Left forelimb (tissue), 1 donor: ENCODE measurements at regions not wholly inside any gene's neighbourhood (a gene's known extent, or its start where the extent isn't known, plus 50 kb on each side); places are given as distances from the start of the nearest gene placed in this dataset.

Source experiments
- DNase-seq: peaks from one replicate; pipeline ENCODE4 v3.0.0-alpha.2; 2018; ENCODE audit warnings: low spot score

DNA sequence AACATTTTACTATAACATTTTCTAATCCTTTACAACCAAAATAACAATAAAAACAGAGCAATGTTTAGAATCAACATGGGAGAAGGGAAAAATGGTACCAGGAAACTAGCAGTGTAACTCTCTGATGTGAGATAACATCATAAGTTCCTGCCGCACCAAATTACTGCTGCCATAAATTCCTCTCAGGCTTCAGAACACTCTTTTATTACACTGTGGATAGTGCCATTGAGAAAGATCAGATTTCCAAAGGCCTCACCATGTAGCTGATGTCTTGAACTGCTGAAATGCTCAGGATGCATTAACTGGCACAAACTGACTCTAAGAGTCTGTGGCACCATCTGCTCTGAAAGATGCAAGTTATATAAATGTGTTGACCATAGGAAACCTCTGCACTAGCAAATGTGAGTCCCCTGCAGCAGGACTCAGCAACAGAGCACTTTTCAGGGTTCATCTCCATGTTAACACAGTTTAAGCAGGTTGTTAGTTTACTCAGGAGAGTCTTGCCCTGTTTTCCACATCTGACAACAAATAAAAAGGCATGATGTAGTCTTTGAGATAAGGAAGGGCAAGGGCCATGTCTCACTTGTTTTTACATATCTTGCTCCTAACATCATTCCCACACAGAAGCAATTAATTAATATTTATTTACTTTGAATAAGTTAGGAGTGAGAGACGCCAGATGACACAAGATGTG, 218.1 kb downstream of the CETN3 start:
- DNase-seq, result no peak

DNA sequence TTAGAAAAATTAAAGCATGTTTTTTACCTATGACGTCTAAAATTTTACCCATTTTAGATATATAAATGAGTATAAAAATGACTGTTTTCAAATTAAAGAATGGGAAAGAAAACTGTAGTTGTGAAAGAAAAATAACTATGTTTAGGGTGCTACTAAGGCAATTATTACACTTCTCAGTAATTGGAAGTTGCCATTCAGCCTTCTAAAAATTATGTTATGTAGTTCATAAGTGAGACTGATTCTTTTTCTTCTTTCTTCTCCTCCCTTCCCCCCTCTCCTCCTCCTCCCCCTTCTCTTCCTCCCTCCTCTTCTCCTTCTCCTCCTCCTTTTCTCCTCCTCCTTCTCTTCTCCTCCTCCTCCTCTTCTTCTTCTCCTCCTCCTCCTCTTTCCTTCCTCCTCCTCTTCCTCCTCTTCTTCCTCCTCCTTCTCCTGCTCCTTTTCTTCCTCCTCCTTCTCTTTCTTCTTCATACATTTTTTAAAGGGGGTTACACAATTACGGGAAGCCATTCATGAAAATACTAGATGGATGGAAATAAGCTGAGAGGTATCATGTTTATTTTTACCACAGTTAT, 223.6 kb downstream of the CETN3 start:
- DNase-seq, result no peak

DNA sequence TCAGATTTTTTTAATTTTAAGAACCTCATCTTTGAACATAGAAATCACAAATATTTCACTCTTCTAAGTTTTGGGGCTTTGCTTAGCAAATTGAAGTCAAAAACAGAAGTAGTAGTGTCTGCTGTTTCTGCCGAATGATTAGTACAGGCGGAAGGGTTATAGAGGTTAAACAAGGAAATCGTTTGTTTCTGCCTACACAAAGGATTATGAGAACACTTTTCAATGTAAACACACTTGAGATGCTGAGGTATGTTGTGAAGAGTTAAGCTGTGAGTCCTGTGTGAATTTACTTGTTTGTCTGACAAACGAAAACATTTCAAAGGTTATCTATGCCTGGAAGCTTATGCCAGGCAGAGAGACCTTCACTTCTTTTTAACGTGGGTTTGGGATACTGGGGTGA, 224.8 kb downstream of the CETN3 start:
- no peak for DNase-seq

DNA sequence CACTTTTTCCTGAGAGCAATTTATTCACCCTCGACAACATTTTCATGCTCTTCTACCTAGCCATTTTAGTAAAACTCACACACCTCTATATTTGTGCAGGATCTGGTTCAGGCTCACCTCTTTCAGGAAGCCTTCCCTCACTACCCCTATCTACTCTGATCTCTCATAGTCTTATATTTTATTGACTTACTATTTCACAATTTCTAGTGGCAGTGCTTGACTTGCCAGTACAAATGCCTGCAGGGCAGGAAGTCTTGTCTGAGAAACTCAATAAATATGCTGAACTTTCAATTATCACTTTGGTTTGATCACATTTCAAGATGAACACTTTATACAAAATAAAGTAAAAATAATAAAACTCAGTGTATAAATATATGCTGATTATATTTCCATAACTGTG, 226.8 kb downstream of the CETN3 start:
- DNase-seq, result no peak

DNA sequence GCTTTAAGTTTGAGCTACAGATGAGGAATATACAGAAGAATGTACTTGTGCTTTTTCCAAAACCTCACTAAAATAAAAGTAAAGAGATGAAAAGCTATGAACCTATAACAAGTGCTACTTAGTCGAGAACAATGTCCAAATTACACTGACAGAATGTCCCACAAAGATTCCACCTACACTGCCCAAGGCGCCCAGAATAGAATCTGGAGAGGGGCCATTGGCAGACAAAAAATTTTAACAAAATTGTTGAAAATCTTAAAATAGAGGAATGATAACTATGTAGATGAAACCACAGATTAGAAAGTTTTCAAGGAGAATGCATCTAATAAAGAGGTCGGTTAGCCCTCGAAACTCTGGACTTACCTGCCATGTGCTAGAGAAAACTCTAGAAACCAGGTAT, 235.3 kb downstream of the CETN3 start:
- DNase-seq, result no peak

DNA sequence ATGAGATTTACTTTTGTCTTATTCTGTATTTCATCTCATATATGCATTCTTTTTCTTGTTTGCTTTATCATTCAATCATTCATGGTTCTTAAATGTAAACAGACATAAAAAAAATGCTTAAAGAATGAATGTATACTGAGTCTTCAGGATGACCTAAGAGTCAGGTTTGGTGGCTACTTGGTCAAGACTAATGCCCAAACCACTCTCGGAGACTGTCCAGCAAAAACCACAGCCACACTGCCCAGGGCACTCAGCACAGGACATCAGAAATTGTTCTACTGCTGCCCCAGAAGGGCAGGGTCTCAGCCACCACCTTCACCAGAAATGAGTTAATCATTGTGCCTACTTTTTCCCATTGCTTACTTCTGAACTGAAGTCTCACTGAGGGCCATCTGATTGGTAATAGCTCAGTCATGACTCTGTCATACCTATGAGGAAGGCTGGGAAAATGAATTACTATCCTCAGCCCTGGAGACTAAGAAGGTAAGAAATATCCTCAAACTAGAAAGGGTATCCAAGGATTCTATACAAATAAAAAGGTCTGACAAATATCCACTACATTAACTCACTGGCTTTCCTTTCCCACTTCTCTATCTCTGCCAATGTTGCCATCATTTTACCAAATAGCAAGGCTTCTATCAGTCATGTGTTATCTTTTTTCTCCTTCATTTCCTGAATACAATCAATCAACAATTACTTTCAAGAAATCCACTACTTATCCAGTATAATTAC, 236.1 kb downstream of the CETN3 start:
- no peak for DNase-seq

DNA sequence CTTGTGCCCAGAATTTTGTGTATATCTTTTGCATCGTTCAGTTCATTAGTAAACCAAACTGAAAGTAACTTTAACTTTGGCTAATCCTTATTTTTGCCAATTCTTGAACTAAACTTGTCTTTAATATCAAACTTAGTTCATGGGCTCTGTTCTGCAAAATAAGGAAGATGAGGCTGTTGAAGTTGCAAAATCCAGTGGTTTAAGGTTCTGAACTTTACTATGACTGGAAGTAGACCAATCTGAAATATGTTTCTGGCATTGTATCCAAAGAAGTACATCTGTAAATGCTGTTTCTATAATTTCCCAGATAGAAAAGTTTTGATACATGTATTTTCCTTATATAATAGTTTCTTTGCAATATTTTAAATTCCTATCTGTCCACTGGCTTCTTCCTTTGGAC, 238.1 kb downstream of the CETN3 start:
- DNase-seq, result no peak

DNA sequence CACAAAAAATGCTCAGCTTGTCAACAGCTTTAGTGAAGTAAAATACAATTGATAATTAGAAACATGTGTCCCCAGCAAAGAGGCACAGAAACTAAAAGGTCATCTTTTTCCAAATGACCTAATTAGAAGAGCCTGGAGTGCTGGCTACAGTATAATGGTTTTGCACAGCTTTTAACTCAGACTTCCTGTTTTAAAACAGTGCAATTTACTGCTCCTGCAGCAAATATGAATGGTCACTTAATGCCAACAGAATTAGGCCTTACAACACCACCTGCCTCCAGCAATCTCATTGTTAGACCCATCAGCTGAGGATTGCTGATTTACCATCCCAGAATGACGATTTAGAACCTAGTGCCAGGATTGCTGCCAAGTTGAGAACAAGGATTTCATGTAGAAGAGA, 239.3 kb downstream of the CETN3 start:
- DNase-seq, result no peak

DNA sequence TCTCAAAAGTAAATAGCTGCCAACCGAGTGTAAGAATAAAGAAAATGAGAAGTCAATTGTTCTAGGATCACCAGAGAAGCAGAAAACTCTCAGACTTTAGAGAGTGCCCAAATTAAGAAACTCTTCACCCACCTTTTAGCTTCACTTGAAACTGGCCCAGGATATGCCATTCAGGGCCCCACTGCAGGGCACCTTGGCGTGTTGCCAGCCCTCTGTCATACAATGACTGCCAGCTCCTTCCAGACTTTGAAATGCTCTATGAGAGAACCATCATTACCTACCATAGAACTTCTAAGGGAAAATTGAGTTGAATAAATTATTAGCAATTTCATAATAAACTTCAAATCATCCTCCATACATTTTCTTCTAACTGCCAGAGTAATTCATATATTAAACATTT, 240.5 kb downstream of the CETN3 start:
- no peak for DNase-seq

DNA sequence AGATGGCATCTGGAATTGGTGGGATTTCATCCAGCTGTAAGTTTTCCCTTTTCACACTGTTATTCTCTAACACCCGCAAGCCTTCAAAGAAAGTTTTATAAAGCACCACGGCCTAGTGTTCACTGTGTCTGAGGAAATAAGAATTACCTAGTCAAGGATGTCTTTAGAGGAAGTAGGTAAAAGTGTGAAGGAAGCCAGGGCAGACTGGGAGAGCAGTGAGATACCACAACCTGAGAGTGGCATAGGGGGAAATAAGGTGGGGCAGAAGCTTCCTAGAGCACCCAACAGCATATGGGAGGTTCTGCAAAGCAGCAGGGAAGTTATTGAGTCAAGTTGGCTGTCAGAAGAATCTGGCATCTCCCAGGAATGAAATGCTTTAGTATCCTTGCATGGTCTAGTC, 241.2 kb downstream of the CETN3 start:
- DNase-seq, result no peak

DNA sequence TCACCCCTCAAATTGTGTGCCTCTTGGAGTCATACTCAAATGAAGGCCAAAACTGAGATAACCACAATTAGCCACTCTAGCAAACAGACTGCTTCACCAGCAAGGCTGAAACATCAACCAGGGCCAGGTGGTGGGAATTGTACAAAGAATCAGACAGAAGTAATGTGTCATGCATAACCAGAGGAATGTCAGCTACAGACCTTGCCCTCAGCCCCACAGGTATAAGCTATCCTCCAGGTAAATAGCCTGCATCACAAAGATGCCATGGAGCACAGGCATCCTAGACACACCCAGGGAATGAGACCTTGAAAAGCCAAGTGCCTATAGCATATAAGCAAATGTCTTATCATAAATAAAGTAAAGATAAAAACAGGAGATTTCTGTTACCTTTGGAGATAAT, 242.7 kb downstream of the CETN3 start:
- no peak for DNase-seq

DNA sequence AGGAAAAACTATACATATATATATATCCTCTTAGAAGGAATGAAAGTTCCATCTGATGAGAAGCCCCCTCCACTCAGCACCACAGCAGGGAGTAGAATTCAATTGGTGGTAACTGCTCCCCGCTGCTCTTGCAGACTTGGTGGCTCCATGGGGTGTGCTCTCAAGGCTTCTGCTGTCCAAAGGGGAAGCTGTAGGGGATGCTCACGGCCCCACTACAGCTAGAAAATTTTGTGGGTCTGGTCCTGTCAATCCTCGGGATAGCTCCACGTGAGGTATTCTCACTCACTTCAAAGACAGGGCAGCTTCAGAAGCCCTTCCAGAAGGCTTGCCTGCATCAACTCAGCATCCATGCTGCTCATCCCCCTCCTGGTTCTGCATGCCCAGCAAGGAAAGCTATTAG, 247.2 kb downstream of the CETN3 start:
- DNase-seq, result no peak

DNA sequence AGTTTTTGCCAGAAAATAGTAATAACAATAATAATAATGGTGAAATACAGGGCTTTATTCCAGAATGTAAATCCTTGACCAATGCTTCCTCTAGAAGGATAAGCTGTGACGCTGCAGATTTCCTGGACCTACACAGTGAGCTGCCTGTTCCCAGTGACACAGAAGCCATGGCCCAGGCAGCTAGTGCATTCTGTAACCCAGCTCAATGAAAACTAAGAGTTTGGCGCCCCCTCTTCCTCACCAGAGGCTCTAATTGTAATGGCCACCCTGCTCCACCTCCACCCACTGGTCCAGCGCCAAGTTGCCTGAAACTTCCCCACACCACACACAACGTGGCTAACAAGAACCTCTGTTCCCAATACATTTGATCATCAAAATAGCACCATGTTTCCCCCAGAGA, 248.1 kb downstream of the CETN3 start:
- no peak for DNase-seq

DNA sequence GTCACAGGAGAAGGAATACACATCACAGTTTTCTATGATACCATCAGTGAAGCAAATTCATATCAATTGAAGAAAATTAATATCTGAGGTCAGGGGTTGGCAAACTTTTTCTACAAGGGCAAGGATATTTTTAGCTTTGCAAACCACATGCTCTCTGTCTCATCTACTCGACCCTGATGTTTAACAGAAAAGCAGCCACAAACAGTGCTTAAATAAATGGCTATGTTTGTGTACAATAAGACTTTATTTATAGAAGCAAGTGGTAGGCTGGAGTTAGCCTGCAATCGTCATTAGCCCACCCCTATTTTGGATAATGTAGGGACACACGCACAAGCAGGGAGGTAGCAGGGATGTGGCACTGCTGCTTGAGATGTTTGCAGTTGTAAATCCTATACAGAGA, 251.4 kb downstream of the CETN3 start:
- no peak for DNase-seq

DNA sequence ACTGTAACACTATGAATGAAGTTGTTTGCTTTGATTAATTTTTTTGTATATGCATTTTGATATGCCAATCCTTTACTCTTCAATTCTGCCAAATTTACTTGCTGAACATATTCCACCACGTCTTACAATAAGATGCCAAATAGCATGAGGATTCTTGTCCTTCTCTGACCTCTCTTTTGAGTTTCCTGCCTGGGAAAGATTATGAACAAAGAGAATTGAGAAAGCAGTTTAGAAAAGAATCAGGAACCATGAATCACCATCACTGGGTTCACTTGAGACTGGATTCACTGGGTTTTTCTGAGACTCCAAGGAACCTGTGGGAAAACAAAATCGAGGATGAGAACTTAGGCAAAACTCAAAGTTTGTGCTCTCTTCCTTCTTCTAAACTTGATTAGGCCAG, 256.5 kb downstream of the CETN3 start:
- no peak for DNase-seq

DNA sequence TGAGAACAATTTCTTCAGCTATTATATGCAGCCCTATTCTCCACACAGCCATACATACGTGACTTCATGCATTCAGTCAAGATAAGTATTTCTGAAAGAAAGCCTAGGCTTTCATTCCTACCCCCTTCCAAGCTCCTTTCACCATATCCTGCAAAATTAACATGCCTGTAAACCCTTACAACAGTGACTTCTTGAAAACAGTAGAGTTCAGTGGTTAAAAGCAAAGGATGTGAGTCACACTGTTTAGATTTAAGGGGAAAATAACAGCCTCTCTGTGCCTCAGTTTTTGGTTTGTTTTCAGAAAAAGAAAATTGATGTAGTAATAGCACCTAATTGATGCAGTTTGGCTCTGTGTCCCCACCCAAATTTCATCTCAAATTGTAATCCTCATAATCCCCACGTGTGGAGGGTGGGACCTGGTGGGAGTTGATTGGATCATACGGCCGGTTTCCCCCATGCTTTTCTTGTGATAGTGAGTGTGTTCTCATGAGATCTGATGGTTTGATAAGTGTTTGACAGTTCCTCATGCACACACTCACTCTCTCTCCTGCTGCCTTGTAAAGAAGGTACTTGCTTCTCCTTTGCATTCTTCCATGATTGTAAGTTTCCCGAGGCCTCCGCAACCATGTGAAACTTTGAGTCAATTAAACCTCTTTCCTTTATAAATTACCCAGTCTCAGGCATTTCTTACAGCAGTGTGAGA, 264.8 kb downstream of the CETN3 start:
- no peak for DNase-seq

DNA sequence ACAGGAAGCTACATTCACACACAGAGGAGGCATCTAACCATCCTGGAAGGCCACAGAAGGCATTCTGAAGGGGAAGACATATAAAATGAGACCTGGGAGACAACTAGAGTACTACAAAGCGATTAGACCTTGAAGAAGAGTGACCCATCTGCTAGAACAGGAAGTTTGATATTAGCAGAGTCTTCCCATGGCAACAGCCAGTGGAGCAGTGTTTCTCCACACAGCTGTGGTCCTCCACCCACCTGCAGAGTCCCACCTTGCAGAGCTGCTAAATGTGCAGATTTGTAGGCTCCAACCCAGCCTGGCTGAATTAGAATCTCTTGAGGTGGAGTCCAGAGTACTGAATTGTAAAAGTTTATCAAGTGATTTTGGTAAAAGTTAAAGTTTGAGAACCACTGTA, 267.0 kb downstream of the CETN3 start:
- DNase-seq, result no peak

DNA sequence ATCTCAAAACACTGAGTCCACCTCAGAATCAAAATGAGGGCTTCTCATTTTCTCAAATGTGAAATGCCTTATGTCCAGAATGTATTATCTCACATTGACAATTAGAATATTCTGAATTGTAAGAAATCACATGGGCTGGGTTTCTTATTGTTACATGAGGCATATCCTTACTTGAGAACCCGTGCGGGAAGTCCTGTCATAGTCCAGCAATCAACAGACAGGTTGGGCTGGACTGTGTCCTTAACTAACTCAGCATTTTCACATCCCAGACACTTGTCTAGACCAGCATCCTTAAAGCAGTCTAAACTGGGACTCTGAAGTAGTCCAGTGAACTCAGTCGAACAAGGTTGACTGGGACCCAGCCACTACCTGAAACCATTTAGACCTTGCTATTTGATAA, 267.6 kb downstream of the CETN3 start:
- no peak for DNase-seq

DNA sequence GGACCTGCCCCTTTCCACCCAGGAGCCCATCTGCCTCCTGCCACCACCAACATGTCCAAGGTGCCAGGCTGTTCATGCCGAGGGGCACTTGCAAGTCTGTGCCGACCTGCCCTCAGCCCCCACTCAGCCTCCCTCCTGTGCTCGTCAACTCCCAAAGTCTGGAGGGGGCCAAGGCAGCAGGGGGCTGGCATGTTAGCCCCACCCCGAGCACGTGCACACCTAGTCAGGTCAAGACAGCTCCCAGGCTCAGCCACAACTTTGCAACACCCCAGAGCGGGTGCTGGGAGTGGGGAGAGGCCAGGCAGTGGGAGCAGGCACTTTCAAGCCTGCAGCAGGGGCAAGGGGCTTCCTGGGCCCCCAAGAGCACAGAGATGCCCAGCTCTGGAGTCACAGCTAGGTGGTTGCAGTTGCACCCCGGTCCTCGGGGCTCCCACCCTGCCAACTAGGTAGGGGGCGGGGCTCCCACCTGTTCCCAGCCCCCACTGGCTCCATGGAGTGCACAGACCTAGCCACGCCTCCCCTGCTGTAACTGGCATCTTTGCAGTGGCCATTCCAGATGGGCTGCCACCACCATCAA, 272.5 kb downstream of the CETN3 start:
- no peak for DNase-seq

DNA sequence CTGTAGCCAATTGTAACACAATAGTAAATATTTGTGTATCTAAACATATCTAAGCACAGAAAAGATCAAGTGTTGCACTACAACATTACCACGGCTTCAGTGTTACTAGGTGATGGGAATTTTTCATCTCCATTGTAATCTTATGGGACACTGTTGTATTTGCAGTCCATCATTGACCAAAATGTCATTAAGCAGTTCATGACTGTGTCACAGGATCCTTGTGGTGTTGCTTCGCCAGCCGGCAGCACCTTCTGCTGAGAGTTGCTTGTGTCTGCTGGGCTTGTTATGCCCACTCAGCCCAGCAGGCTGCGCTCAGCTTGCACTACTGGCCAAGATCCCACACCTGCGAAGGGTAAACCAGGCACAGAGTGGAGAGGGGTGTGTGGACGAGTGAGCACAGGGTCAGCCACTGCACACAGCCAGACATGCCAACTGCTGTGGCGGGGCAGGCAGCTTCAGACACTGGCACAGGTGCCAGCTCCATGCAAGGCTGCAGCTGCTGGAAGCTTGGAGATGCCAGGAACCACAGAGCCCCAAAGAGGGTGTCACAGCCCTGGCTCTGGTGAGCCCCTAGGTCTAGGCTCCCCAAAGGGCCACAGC, 273.7 kb downstream of the CETN3 start:
- DNase-seq, result no peak

DNA sequence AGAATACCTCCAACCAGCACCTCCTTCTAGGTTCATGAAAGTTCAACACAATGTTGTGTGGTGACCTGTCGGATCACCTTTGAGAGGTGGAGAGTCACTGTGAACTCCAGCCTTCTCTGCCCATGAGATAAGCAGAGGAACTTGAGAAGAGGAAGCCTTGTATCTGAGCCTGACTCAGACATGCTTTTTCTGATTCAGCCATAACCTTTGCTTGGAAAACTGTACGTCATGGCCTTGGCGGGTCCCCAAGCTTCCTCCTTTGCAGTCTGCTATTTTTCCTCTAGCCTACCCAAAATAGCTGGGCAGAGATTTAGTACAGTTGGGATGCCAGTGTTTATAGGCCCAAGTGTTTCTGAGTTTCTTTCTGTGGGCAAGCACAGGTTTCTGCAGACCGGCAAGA, 274.7 kb downstream of the CETN3 start:
- DNase-seq, result no peak

DNA sequence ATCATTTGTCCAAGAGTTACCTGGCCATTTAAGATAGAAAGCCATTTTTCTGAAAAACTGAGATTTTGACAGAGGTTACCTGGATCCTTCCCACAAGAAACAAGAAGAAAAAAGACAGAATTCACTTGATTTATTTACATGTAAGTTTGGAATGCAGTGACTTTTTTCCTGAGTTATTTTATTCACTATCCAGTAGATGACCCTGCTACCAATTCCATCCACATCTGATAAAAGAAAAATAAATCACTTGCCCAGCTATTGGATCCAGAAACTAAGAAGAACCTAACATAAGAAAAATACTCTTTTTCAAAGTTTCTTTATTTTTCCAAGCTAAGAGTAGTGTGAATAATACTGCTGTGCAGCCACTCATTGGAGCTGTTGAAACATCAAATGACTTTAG, 275.2 kb downstream of the CETN3 start:
- DNase-seq, result no peak
